ENCODE measurements at regions not wholly inside any gene's neighbourhood (a gene's known extent, or its start where the extent isn't known, plus 50 kb on each side); places are given as distances from the start of the nearest gene placed in this dataset.
"Not testable (repeated sequence)": the region's sequence is repeated elsewhere in the genome, so short reads cannot be mapped to it uniquely, and the experiment has no call there.

- DNase-seq, result no peak
Measured at GRCh38 chr7:55261386-55261770, 103.8 kb upstream of the LANCL2 start.

- DNase-seq, result not testable (repeated sequence)
Measured at GRCh38 chr7:55265328-55265727, 99.8 kb upstream of the LANCL2 start.

- no peak for DNase-seq
Measured at GRCh38 chr7:55265836-55266642, 99.1 kb upstream of the LANCL2 start.

- no peak for DNase-seq
Measured at GRCh38 chr7:55271069-55271626, 94.0 kb upstream of the LANCL2 start.

GRCh38 chr7:55271661-55272060 lies 93.5 kb upstream of the LANCL2 start:
- DNase-seq, result no peak

- no peak for DNase-seq
Measured at GRCh38 chr7:55272328-55272727, 92.8 kb upstream of the LANCL2 start.

GRCh38 chr7:55273186-55273980 lies 91.8 kb upstream of the LANCL2 start:
- no peak for DNase-seq

GRCh38 chr7:55274156-55274555 lies 91.0 kb upstream of the LANCL2 start:
- no peak for DNase-seq

- DNase-seq, result no peak
Measured at GRCh38 chr7:55275291-55276200, 89.6 kb upstream of the LANCL2 start.

GRCh38 chr7:55276572-55277295 lies 88.4 kb upstream of the LANCL2 start:
- no peak for DNase-seq

- DNase-seq, result no peak
Measured at GRCh38 chr7:55277916-55278315, 87.2 kb upstream of the LANCL2 start.

GRCh38 chr7:55278321-55278720 lies 86.8 kb upstream of the LANCL2 start:
- DNase-seq, result no peak

- DNase-seq, result no peak
Measured at GRCh38 chr7:55279080-55279845, 85.9 kb upstream of the LANCL2 start.

- peak; percentile 40 for DNase-seq
Measured at GRCh38 chr7:55280031-55280454, 85.1 kb upstream of the LANCL2 start.

- no peak for DNase-seq
Measured at GRCh38 chr7:55285665-55286064, 79.5 kb upstream of the LANCL2 start.

GRCh38 chr7:55286666-55287065 lies 78.5 kb upstream of the LANCL2 start:
- no peak for DNase-seq

GRCh38 chr7:55288070-55288824 lies 76.9 kb upstream of the LANCL2 start:
- no peak for DNase-seq

- no peak for DNase-seq
Measured at GRCh38 chr7:55296070-55296469, 69.1 kb upstream of the LANCL2 start.

- no peak for DNase-seq
Measured at GRCh38 chr7:55299273-55299967, 65.7 kb upstream of the LANCL2 start.

- DNase-seq, result no peak
Measured at GRCh38 chr7:55303220-55303619, 61.9 kb upstream of the LANCL2 start.

All from NCI-H226 (cell line).